Suprapubic skin (tissue), 4 donors: ENCODE measurements at regions not wholly inside any gene's neighbourhood (a gene's known extent, or its start where the extent isn't known, plus 50 kb on each side); places are given as distances from the start of the nearest gene placed in this dataset.

Experiments used
- EP300 ChIP-seq: sonication (generic); formaldehyde crosslinking; IDR thresholded peaks from one replicate; pipeline ENCODE4 v1.6.1; 2017; ENCODE audit warnings: antibody characterized with exemption
- POLR2A ChIP-seq, 2 donors: fragments of 450-650 bp; IDR thresholded peaks; one replicate each; pipeline ENCODE4 v1.6.1; 2017; ENCODE audit warnings: antibody characterized with exemption in 2 of 2, mild to moderate bottlenecking in 2 of 2, moderate library complexity in 2 of 2
- POLR2AphosphoS5 ChIP-seq, 3 donors: sonication (generic); formaldehyde crosslinking; IDR thresholded peaks; one replicate each; pipeline ENCODE4 v1.6.1; 2017; ENCODE audit warnings: antibody characterized with exemption in 3 of 3
- TF ChIP-seq, protein P1 (sequence below), 2 donors: fragments of 200-600 bp in 1 of 2; fragments of 450-650 bp in 1 of 2; sonication (generic) in 1 of 2; IDR thresholded peaks; one replicate each; pipeline ENCODE4 v1.5.1; 2016 to 2019; ENCODE audit warnings: antibody characterized with exemption in 2 of 2, mild to moderate bottlenecking in 1 of 2, moderate library complexity in 1 of 2

DNA sequence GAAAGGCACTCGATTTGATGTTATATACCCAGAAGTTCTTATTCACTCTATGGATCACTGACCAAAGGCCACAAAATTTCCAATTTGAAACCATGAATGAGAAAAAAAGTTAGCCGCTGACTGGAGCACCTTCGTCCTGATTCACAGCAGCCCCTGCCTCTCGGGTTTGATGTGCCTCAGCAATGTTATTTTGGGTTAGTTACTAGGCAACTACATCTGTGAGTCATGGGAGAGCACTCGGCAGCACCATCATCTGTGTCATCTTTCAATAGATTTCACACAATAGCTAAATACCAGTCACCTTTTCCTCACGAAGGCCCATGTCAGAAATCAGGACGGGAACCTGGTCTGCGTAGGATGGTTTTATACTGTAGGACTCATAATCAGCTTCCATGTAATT, 269.2 kb downstream of the ZBBX start:
- no peak for TF ChIP-seq EP300
- TF ChIP-seq, protein P1, sequence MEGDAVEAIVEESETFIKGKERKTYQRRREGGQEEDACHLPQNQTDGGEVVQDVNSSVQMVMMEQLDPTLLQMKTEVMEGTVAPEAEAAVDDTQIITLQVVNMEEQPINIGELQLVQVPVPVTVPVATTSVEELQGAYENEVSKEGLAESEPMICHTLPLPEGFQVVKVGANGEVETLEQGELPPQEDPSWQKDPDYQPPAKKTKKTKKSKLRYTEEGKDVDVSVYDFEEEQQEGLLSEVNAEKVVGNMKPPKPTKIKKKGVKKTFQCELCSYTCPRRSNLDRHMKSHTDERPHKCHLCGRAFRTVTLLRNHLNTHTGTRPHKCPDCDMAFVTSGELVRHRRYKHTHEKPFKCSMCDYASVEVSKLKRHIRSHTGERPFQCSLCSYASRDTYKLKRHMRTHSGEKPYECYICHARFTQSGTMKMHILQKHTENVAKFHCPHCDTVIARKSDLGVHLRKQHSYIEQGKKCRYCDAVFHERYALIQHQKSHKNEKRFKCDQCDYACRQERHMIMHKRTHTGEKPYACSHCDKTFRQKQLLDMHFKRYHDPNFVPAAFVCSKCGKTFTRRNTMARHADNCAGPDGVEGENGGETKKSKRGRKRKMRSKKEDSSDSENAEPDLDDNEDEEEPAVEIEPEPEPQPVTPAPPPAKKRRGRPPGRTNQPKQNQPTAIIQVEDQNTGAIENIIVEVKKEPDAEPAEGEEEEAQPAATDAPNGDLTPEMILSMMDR (IDR thresholded peaks at IDR 0.05), result no peak
- TF ChIP-seq POLR2A (IDR thresholded peaks at IDR 0.05), result no peak
- TF ChIP-seq POLR2AphosphoS5 (IDR thresholded peaks at IDR 0.05), result no peak
